H1 (cell line): ENCODE measurements at regions not wholly inside any gene's neighbourhood (a gene's known extent, or its start where the extent isn't known, plus 50 kb on each side); places are given as distances from the start of the nearest gene placed in this dataset.

Experiments
- BACH1 ChIP-seq: IDR thresholded peaks from 2 replicates; pipeline ENCODE4 v1.6.1; 2012; ENCODE audit warnings: low read length, improper control_type of control experiment
- EP300 ChIP-seq, 2 experiments: IDR thresholded peaks; 1 replicate in 1 of 2; 2 replicates in 1 of 2; pipeline ENCODE4 v1.6.1; 2011 to 2012; ENCODE audit warnings: low read depth in 2 of 2, low read length in 2 of 2, mild to moderate bottlenecking in 2 of 2, borderline replicate concordance in 1 of 2, inconsistent platforms in 1 of 2, moderate library complexity in 1 of 2
- GABPA ChIP-seq: IDR thresholded peaks from 2 replicates; pipeline ENCODE4 v1.6.1; 2011; ENCODE audit warnings: mild to moderate bottlenecking, low read length, moderate library complexity, borderline replicate concordance; ENCODE audit not compliant: insufficient read depth
- RXRA ChIP-seq: IDR thresholded peaks from 2 replicates; pipeline ENCODE4 v1.6.1; 2011; ENCODE audit warnings: low read depth, mild to moderate bottlenecking, low read length, moderate library complexity; ENCODE audit not compliant: insufficient read depth
- SRF ChIP-seq: IDR thresholded peaks from 2 replicates; pipeline ENCODE4 v1.6.1; 2011; ENCODE audit warnings: mild to moderate bottlenecking, low read depth, low read length, moderate library complexity

DNA sequence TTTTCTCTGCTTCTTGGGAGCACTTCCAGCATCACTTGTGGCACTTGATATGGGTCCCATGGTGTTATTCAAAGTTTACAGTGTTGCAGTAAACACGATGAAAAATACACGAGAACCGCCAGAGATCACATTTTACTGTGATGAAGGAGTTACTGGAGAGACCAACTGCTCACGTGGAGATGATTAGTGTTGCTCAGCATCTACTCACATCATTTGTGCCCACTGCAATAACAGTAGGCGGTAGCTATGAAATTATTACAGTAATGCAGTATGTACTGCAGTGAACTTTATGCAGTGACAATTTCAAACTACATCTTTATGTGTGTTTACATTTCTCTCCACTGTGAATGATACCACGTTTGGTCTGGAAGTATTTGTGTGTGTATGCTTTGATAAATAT, 93.5 kb downstream of the SLC4A3 start (continued):
- no peak for TF ChIP-seq SRF
- TF ChIP-seq EP300 (IDR thresholded peaks at IDR 0.05; ENCODE audit: borderline replicate concordance in 1 of 2, low read depth in 2 of 2, low read length in 2 of 2) = no peak
- no peak for TF ChIP-seq BACH1
- TF ChIP-seq GABPA = no peak
- no peak for TF ChIP-seq RXRA
- TF ChIP-seq, all 59 proteins: peak for 0
